SK-N-SH treated with all-trans-retinoic acid at 6 μM for 48 hours (cell line): ENCODE measurements at regions not wholly inside any gene's neighbourhood (a gene's known extent, or its start where the extent isn't known, plus 50 kb on each side); places are given as distances from the start of the nearest gene placed in this dataset.
"Not testable (repeated sequence)": the region's sequence is repeated elsewhere in the genome, so short reads cannot be mapped to it uniquely, and the experiment has no call there.

Experiments used
- BACH2 ChIP-seq: fragments of 250-450 bp; sonication (Bioruptor Pico); IDR thresholded peaks from 2 replicates; pipeline ENCODE4 v1.9.0; 2021; ENCODE audit warnings: mild to moderate bottlenecking, borderline replicate concordance
- CREB5 ChIP-seq: fragments of 250-450 bp; sonication (Bioruptor Pico); IDR thresholded peaks from 2 replicates; pipeline ENCODE4 v1.5.1; 2020; ENCODE audit warnings: low read depth, mild to moderate bottlenecking, moderate library complexity
- PATZ1 ChIP-seq: fragments of 250-450 bp; sonication (Bioruptor Pico); IDR thresholded peaks from 2 replicates; pipeline ENCODE4 v1.8.0; 2020; ENCODE audit warnings: mild to moderate bottlenecking, moderate library complexity, borderline replicate concordance
- SNAI2 ChIP-seq: fragments of 250-450 bp; sonication (Bioruptor Pico); IDR thresholded peaks from 2 replicates; pipeline ENCODE4 v1.5.0; 2020; ENCODE audit warnings: mild to moderate bottlenecking, moderate library complexity
- TSHZ2 ChIP-seq: fragments of 250-450 bp; sonication (Bioruptor Pico); IDR thresholded peaks from 2 replicates; pipeline ENCODE4 v1.5.0; 2020; ENCODE audit warnings: mild to moderate bottlenecking, moderate library complexity
- ZFP3 ChIP-seq: fragments of 250-450 bp; sonication (Bioruptor Pico); IDR thresholded peaks from 2 replicates; pipeline ENCODE4 v1.5.0; 2020; ENCODE audit warnings: mild to moderate bottlenecking, moderate library complexity
- ZNF565 ChIP-seq: fragments of 450-650 bp; formaldehyde crosslinking; conservative IDR thresholded peaks from 2 replicates; pipeline ENCODE4 v1.5.0; 2020; ENCODE audit warnings: low read depth, mild to moderate bottlenecking, moderate library complexity

GRCh38 chr6:115836374-115836773 lies 224.3 kb downstream of the FRK start:
- TF ChIP-seq ZFP3 (CRISPR knock-in tag); PATZ1 (CRISPR knock-in tag); CREB5 (CRISPR knock-in tag); SNAI2; BACH2 (CRISPR knock-in tag); TSHZ2; ZNF565: not testable (repeated sequence)
